ENCODE measurements at regions not wholly inside any gene's neighbourhood (a gene's known extent, or its start where the extent isn't known, plus 50 kb on each side); places are given as distances from the start of the nearest gene placed in this dataset.

- TF ChIP-seq, protein P1, sequence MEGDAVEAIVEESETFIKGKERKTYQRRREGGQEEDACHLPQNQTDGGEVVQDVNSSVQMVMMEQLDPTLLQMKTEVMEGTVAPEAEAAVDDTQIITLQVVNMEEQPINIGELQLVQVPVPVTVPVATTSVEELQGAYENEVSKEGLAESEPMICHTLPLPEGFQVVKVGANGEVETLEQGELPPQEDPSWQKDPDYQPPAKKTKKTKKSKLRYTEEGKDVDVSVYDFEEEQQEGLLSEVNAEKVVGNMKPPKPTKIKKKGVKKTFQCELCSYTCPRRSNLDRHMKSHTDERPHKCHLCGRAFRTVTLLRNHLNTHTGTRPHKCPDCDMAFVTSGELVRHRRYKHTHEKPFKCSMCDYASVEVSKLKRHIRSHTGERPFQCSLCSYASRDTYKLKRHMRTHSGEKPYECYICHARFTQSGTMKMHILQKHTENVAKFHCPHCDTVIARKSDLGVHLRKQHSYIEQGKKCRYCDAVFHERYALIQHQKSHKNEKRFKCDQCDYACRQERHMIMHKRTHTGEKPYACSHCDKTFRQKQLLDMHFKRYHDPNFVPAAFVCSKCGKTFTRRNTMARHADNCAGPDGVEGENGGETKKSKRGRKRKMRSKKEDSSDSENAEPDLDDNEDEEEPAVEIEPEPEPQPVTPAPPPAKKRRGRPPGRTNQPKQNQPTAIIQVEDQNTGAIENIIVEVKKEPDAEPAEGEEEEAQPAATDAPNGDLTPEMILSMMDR (IDR thresholded peaks at IDR 0.05) = no peak
- no peak for TF ChIP-seq POLR2A (IDR thresholded peaks at IDR 0.05)
Measured at GRCh38 chr12:5247144-5247543, 184.8 kb upstream of the NTF3 start.

Data from testis (tissue), 2 donors.